Memory B cell (primary cell): ENCODE measurements at regions not wholly inside any gene's neighbourhood (a gene's known extent, or its start where the extent isn't known, plus 50 kb on each side); places are given as distances from the start of the nearest gene placed in this dataset.
A peak's percentile ranks its signal among the peaks of the same experiment; 100 is the strongest.

ENCODE experiments used
- ATAC-seq: fragments of 150-1000 bp; cut with Tn5 transposase; 2 replicates; pipeline ENCODE4 v1.10.0; 2021; ENCODE audit warnings: low read depth, mild to moderate bottlenecking, moderate library complexity
- DNase-seq, 2 donors: peaks; one replicate each; pipeline ENCODE4 v3.0.0; 2022; ENCODE audit warnings: low spot score in 2 of 2
- H3K27ac Mint-ChIP-seq: one replicate; pipeline ENCODE4 v1.8.0; 2022; ENCODE audit warnings: mild to moderate bottlenecking, moderate library complexity, mixed read lengths
- H3K27me3 Mint-ChIP-seq: one replicate; pipeline ENCODE4 v1.8.0; 2022; ENCODE audit warnings: mixed read lengths
- H3K36me3 Mint-ChIP-seq: one replicate; pipeline ENCODE4 v1.8.0; 2022; ENCODE audit warnings: mild to moderate bottlenecking, mixed read lengths
- H3K4me1 Mint-ChIP-seq: one replicate; pipeline ENCODE4 v1.8.0; 2022; ENCODE audit warnings: mixed read lengths
- H3K4me3 Mint-ChIP-seq: one replicate; pipeline ENCODE4 v1.8.0; 2022; ENCODE audit warnings: mild to moderate bottlenecking, moderate library complexity, mixed read lengths
- H3K9me3 Mint-ChIP-seq: one replicate; pipeline ENCODE4 v1.8.0; 2022; ENCODE audit warnings: mixed read lengths

DNA sequence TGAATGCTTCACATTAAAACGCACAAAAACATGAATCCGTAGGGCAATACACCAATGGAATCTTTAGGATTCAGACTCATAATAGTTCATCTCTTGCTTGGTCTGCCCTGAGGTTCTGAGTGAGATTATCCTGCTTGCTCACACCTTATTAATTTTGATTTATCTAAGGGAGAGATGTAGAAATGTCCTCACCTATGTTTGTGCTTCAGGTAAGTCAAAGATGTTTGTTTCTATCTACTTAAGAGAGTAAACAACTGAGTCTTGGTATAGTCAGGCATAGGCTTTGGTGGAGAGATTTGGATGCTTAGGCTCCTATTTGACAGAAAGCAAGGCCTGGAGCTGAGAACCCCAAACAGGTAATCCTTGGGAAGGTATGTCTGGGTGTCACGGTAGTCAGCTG lies 231.0 kb upstream of the TNP1 start:
- Mint-ChIP-seq H3K27ac (no peak overlapping the region), H3K4me3 (no peak overlapping the region), H3K9me3 (no peaks in the 10 kb centered on the region), H3K27me3 (peaks cover 3% of the 10 kb centered on the region), H3K4me1 (peaks cover 5% of the 10 kb centered on the region), H3K36me3 (no peaks in the 10 kb centered on the region)
- DNase-seq (no peak), ATAC-seq (no peak)

DNA sequence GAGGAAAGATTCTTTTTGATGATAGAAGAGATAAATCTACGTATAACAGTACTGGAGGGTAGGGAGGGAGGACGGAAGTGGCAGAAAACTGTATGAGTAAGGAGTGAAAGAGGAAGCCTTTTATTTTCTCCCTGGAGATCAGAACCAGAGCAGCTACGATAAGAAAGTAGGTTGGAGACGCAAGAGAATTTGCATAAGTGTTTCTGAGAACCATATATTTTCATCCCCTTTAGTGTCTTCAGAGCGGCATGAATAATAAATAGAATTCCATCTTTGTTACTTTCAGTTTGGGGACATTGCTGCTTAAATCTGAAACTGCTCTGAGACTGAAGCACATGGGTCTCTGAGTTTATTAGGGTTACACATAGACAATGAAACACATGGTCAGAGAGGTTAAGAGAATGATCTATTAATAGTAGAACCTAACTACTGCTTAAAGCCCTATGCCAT lies 230.2 kb upstream of the TNP1 start:
- peaks cover 5% of the 10 kb centered on the region for H3K4me1 Mint-ChIP-seq
- H3K4me3 Mint-ChIP-seq = peak overlapping the region; percentile 44
- peaks cover 3% of the 10 kb centered on the region for H3K27me3 Mint-ChIP-seq
- H3K36me3 Mint-ChIP-seq = no peaks in the 10 kb centered on the region
- ATAC-seq = peak; percentile 70
- no peak overlapping the region for H3K27ac Mint-ChIP-seq
- DNase-seq = no peak
- H3K9me3 Mint-ChIP-seq = no peaks in the 10 kb centered on the region

DNA sequence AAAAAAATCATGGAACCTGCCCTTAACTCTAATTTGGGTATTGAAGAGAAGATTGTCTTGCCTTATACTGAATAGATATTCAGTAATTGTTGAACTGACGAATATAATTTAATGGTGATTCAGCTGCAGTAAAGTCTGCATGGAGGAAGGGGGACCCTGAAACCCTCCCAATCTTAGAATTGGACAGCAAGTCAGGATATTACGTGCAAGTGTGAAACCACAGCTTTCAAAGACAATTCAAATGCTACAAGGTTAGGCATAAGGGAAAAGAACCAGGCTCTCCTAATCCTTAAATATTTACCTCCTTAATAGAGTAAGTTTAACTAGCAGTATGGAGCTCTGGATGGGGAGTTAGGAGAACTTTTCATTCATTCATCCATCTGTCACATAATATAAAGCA lies 226.9 kb upstream of the TNP1 start:
- no peak overlapping the region for H3K27ac Mint-ChIP-seq
- H3K4me3 Mint-ChIP-seq = no peak overlapping the region
- H3K27me3 Mint-ChIP-seq = peaks cover 7% of the 10 kb centered on the region

DNA sequence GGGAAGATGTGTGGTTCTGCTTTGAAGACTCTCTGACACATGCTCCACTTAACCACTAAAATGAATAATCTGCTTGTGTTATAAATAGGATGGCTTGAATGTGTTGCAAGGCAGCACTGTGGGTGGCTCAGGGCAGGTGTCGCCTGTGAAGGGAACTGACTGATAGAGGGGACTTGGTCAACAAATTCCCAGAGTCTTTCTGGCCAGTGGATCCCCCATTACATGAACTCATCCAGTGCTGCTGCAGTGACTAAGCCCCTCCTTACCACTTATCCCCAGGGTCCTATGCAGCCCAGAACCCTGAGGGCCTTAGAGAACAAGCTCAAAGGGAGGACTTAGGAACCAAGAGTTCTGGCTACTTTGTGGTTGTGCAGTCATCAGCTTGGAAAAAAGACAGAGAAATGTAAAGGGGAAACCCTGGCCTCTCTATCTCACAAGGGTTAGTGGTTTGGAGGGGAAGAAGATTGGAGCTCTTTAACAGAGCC lies 226.2 kb upstream of the TNP1 start:
- no peak for DNase-seq
- H3K4me1 Mint-ChIP-seq = peaks cover 5% of the 10 kb centered on the region
- H3K4me3 Mint-ChIP-seq = no peak overlapping the region
- H3K27me3 Mint-ChIP-seq = peaks cover 6% of the 10 kb centered on the region
- H3K9me3 Mint-ChIP-seq = no peaks in the 10 kb centered on the region
- no peaks in the 10 kb centered on the region for H3K36me3 Mint-ChIP-seq
- no peak overlapping the region for H3K27ac Mint-ChIP-seq
- no peak for ATAC-seq

More for the DNA sequence above, 226.9 kb upstream of the TNP1 start:
- ATAC-seq (no peak), DNase-seq (no peak)
- Mint-ChIP-seq H3K9me3 (no peaks in the 10 kb centered on the region), H3K4me1 (peaks cover 5% of the 10 kb centered on the region), H3K36me3 (no peaks in the 10 kb centered on the region)

DNA sequence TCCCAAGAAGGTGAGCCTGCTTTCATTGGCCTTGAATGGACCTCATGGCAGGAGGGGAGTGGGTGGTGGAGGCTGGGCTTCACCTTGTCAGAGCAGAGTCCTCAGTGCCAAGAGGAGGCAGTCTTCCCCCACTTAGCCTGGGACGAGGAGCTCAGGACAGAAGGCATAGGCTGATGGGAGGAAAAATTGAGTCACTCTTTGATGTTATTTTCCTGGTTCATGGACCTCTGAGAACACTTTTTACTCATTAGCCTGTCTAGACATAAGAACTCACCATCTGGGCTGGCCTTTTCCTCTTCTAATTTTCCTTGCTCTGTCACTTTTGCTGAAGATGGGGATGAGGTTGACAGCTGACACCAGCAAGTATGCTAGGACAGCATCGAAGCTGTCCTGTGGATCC lies 225.7 kb upstream of the TNP1 start:
- Mint-ChIP-seq H3K4me1 (peaks cover 3% of the 10 kb centered on the region), H3K27me3 (peaks cover 5% of the 10 kb centered on the region), H3K4me3 (no peak overlapping the region), H3K9me3 (no peaks in the 10 kb centered on the region), H3K27ac (no peak overlapping the region), H3K36me3 (no peaks in the 10 kb centered on the region)
- ATAC-seq (no peak), DNase-seq (no peak)

DNA sequence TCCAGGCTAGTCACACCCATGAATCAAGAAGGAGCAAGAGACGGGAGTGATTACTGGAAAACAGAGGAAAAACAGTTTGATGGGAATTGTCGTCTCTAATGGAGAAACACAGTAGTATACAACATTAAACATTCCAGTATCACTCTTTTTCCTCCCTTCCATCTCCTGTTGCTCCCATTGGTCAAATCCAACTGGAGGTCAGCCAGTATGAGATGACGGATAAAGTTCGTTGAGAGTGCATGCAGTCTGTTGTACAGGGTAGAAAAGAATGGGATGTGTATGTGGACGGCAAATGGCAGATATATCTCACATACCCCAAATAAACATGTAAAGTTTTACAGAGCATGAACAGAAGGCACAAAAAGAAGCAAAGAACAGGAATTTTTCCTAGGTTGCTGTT lies 221.9 kb upstream of the TNP1 start:
- no peak for DNase-seq
- H3K4me3 Mint-ChIP-seq = no peak overlapping the region
- H3K27me3 Mint-ChIP-seq = peaks cover 5% of the 10 kb centered on the region
- H3K27ac Mint-ChIP-seq = no peak overlapping the region
- H3K36me3 Mint-ChIP-seq = no peaks in the 10 kb centered on the region
- ATAC-seq = no peak
- no peaks in the 10 kb centered on the region for H3K9me3 Mint-ChIP-seq
- H3K4me1 Mint-ChIP-seq = no peaks in the 10 kb centered on the region

DNA sequence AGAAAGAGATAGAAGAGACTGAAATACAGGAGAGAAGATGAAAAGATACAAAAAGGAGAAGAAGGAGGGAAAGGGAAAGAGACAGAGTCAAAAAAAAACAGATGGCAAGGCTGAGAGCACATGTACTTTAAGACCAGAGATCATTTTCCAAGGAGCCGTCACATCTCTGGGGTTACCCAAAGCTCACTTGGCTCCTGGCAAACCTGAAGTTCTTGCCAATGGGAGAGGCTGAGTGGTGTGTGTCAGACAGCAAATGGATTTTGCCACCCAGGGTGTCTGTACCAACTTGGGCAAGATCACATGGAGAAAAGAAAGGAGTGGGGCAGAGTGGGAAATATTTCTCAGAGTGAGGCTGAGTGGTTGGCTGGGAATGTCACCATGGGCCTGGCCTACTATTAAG lies 219.3 kb upstream of the TNP1 start:
- Mint-ChIP-seq H3K4me3 (no peak overlapping the region), H3K27ac (no peak overlapping the region), H3K27me3 (peaks cover 5% of the 10 kb centered on the region), H3K4me1 (no peaks in the 10 kb centered on the region), H3K9me3 (no peaks in the 10 kb centered on the region), H3K36me3 (no peaks in the 10 kb centered on the region)
- ATAC-seq (no peak), DNase-seq (no peak)

DNA sequence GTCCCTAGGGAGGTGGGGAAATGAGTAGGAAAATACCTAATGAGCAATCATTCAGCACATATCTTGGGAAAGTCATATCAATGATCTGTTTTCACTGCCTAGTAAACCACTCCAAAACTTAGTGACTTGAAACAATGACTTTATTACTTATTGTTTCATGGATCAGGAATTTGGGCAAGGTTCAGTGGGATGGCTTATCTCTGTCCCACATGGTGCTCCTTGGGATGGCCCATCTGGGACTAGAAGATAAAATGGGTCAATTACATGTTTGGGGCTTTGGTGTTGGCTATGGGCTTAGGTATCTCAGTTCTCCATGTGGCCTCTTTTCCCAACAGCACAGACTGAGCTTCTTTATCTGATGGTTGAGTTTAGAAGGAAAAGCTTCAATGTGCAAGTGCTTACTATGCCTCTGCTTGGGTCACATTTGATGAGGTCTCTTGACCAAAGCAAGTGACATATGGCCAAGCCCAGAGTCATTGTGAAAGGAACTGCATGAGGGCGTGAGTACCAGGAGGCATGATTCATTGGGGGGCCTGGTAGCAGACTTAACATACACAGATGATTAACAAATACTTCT lies 218.1 kb upstream of the TNP1 start:
- no peak overlapping the region for H3K27ac Mint-ChIP-seq
- DNase-seq = no peak
- H3K27me3 Mint-ChIP-seq = peaks cover 3% of the 10 kb centered on the region

DNA sequence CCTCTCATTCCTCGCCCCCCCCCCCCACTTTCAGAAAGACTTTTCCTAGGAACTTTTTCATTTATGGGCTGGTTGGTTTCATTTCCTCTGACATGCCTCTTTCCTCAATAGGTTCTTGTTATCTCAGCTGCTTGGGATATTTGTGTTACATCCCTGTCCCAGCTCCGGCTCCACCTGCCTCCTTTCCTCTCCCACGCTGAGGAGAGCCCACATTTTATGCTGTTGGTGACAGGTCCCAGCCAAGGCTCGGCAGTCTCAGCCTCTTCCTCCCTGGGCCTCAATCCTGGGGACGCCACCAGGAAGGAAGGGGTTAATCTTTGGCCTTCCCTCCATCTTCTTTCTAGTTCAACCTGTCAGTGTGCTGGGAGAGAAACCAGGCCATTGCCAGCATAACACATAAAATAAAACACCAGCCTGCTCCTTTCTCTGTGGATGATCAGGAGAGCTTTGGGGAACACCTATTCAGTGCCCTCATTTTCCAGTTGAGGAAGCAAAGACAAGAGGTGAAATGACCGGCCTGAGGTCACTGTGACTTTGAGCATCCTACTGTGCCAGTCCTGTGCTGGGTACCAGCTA lies 216.9 kb upstream of the TNP1 start:
- Mint-ChIP-seq H3K4me1 (no peaks in the 10 kb centered on the region), H3K27me3 (peaks cover 2% of the 10 kb centered on the region), H3K9me3 (no peaks in the 10 kb centered on the region), H3K27ac (no peak overlapping the region), H3K4me3 (no peak overlapping the region), H3K36me3 (no peaks in the 10 kb centered on the region)
- no peak for ATAC-seq
- no peak for DNase-seq

More for the DNA sequence above, 218.1 kb upstream of the TNP1 start:
- Mint-ChIP-seq H3K9me3 (no peaks in the 10 kb centered on the region), H3K4me3 (no peak overlapping the region), H3K36me3 (no peaks in the 10 kb centered on the region), H3K4me1 (no peaks in the 10 kb centered on the region)
- ATAC-seq = no peak

DNA sequence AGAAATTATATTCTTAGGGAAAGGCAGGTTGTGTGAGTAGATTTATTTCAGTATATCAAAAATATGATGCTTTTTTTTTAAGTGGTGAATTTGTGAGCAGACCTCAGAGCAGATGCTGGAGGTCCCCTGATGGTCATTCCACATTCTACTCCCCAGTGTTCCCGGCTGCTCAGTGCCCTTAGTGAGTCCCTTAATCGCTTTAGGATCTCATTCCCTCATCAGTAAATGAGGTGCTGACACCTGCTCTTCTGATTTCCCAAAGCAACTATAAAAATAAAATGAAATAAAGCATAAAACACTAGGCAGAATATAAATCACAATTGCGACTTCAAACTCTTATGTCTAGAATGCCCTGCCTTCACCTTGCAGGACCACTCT lies 216.2 kb upstream of the TNP1 start:
- Mint-ChIP-seq H3K4me1 (no peaks in the 10 kb centered on the region), H3K9me3 (no peaks in the 10 kb centered on the region), H3K36me3 (no peaks in the 10 kb centered on the region), H3K27me3 (no peaks in the 10 kb centered on the region), H3K27ac (no peak overlapping the region), H3K4me3 (no peak overlapping the region)
- DNase-seq (no peak), ATAC-seq (no peak)

DNA sequence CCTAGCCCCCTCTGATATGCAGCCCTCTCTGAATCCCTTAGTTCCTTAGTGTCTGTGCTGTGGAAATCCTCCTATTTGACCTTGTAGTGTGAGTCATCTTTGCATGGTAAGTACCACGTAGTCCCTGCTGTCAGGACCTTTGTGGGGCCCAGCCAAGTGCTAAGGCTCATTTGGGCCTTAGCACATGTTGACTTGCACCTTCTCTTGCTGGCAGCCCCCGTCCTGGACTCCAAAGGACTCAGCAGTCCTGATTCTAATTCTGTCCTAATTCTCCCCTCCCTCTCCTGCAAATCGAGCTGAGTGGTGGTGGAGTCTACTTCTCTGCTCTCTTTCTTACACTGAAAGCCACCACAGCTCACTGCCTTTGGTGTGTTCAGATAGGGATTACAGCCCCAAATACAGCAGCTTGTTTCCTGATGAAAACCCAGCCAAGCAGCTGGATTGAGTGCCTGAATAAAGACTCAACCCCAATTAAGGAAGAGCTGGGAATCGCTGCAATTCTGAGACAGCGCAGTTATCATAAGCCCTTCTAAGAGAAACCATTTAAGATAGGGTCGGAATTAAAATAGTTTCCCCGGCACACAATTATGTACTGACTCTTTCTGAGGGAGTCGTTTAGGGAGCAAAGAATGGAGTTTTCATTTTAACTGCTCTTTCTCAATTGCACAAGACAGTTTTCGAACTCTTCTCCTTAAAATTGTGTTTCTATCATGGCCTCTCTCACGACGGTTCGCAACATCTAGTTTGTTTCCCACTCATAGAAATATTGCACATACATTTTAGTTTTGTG lies 215.6 kb upstream of the TNP1 start:
- ATAC-seq = no peak
- Mint-ChIP-seq H3K27me3 (no peaks in the 10 kb centered on the region), H3K9me3 (no peaks in the 10 kb centered on the region), H3K27ac (no peak overlapping the region), H3K4me3 (no peak overlapping the region), H3K4me1 (no peaks in the 10 kb centered on the region), H3K36me3 (no peaks in the 10 kb centered on the region)
- no peak for DNase-seq

DNA sequence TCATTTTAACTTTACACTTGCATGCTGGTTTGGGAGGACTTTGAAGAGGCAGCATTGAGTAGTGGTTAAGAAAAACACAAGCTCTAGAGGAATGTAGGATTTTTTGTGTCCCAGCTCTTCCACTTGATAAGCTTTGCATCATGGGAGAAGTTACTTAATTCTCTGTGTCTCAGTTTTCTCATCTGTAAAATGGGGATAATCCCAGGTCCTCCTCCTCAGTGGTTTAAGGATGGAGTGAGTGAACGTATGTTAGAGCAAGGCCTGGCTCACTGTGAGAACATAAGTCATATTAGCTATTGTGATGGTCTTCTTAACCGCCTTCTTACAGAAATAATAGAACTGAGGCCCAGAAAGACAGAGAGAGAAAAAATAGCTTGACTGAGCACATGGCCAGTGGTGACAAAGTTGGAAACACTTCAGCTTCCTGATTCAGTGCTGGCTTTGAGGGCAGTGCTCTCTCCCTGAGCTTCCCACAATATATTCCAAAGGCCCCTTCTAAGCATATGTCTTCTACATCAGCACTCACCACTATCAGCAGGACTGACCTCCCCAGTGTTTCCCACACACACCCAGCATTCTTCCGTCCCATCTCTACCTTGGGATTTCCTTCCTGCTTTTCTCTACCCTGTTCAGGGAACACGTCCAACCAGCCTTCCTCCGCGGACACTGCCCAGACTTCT lies 214.9 kb upstream of the TNP1 start:
- Mint-ChIP-seq H3K9me3 (no peaks in the 10 kb centered on the region), H3K27ac (no peak overlapping the region), H3K36me3 (no peaks in the 10 kb centered on the region), H3K4me3 (no peak overlapping the region), H3K4me1 (no peaks in the 10 kb centered on the region), H3K27me3 (no peaks in the 10 kb centered on the region)
- ATAC-seq (no peak), DNase-seq (no peak)

DNA sequence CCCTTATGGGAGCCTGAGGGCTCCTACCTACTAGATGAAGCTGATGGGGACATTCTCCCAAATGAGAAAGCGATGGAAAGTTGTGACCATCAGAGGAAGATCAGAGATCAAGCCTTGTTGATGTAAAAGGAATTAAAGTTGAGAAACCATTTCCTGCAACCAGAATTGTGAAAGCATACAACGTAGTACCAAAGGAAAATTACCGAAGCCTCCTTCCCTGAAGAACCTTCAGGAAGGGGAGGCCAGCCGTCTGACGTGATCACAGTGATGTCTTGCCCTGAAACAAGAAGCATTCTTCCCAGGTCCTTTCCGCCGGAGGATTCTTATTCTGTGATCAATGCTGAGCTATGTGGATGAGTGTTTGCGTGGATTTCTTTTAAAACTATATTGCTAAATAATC lies 211.6 kb upstream of the TNP1 start:
- H3K27me3 Mint-ChIP-seq = peaks cover 4% of the 10 kb centered on the region
- DNase-seq (no peak), ATAC-seq (no peak)
- peaks cover 1% of the 10 kb centered on the region for H3K36me3 Mint-ChIP-seq
- H3K27ac Mint-ChIP-seq = no peak overlapping the region
- no peaks in the 10 kb centered on the region for H3K4me1 Mint-ChIP-seq
- no peak overlapping the region for H3K4me3 Mint-ChIP-seq
- no peaks in the 10 kb centered on the region for H3K9me3 Mint-ChIP-seq

DNA sequence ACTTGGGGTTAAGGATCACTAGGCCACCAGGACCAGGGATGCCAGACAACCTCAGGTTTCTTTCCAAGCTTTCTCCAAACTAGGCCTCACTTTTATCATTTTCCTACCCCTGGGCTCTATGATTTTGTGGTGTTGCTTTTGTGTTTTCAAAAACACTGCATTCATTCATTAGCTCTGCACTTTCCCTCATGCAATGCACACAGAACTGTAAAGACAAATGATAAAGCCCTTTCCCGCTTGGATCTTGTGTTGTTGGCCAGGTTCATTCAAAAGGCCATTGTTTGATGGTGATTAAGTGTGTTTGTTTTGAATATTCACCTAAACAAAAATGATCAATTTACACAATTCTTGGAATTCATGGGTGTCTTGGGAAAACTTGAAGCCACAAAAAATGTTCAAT lies 210.7 kb upstream of the TNP1 start:
- H3K4me1 Mint-ChIP-seq = no peaks in the 10 kb centered on the region
- no peak for ATAC-seq
- H3K4me3 Mint-ChIP-seq = no peak overlapping the region
- no peaks in the 10 kb centered on the region for H3K9me3 Mint-ChIP-seq
- peaks cover 1% of the 10 kb centered on the region for H3K36me3 Mint-ChIP-seq
- H3K27ac Mint-ChIP-seq = no peak overlapping the region
- no peak for DNase-seq
- peaks cover 4% of the 10 kb centered on the region for H3K27me3 Mint-ChIP-seq
